COR-L47 (cell line): ENCODE measurements at regions not wholly inside any gene's neighbourhood (a gene's known extent, or its start where the extent isn't known, plus 50 kb on each side); places are given as distances from the start of the nearest gene placed in this dataset.

ENCODE experiments used
- DNase-seq: peaks from one replicate; lab custom pipeline; 2025; lab: John Stamatoyannopoulos, UW

GRCh38 chr6:25224242-25224641 is 54.9 kb upstream of the CARMIL1 start:
- DNase-seq = no peak

GRCh38 chr6:25227854-25228253 is 51.3 kb upstream of the CARMIL1 start:
- DNase-seq = no peak
